WERI-Rb-1 (cell line): ENCODE measurements at regions not wholly inside any gene's neighbourhood (a gene's known extent, or its start where the extent isn't known, plus 50 kb on each side); places are given as distances from the start of the nearest gene placed in this dataset.

Experiments used
- DNase-seq: peaks from one replicate; pipeline ENCODE4 v3.0.0-alpha.2; 2020
- H3K27ac ChIP-seq: fragments of 250-450 bp; sonication (Bioruptor Pico); 2 replicates; pipeline ENCODE4 v1.5.1; 2020; ENCODE audit warnings: mild to moderate bottlenecking, moderate library complexity
- H3K27me3 ChIP-seq: fragments of 250-450 bp; sonication (Bioruptor Pico); 2 replicates; pipeline ENCODE4 v1.5.1; 2021; ENCODE audit warnings: mild to moderate bottlenecking, low read depth, moderate library complexity; ENCODE audit not compliant: insufficient read depth, severe bottlenecking
- H3K36me3 ChIP-seq: fragments of 250-450 bp; sonication (Bioruptor Pico); 2 replicates; pipeline ENCODE4 v1.5.1; 2020; ENCODE audit warnings: mild to moderate bottlenecking, moderate library complexity
- H3K4me3 ChIP-seq: 2 replicates; pipeline ENCODE4 v1.5.1; 2011; ENCODE audit warnings: low read depth, mild to moderate bottlenecking, control low read depth, low read length
- H3K9me3 ChIP-seq: fragments of 250-450 bp; sonication (Bioruptor Pico); 2 replicates; pipeline ENCODE4 v1.5.1; 2021; ENCODE audit warnings: mild to moderate bottlenecking, moderate library complexity; ENCODE audit not compliant: severe bottlenecking
- CTCF ChIP-seq: IDR thresholded peaks from 2 replicates; pipeline ENCODE4 v1.5.1; 2011; ENCODE audit warnings: low read depth, mild to moderate bottlenecking, control low read depth, inconsistent platforms, low read length

GRCh38 chr5:58183786-58184085 is 276.1 kb downstream of the PLK2 start:
- Histone ChIP-seq H3K36me3 (no peaks in the 10 kb centered on the region), H3K27ac (no peak overlapping the region), H3K27me3 (no peaks in the 10 kb centered on the region), H3K9me3 (no peaks in the 10 kb centered on the region), H3K4me3 (no peak overlapping the region)
- DNase-seq: no peak
- TF ChIP-seq CTCF: no peak

- DNase-seq: no peak
- H3K27ac ChIP-seq: no peak overlapping the region
- TF ChIP-seq CTCF: no peak
- H3K36me3 ChIP-seq: no peaks in the 10 kb centered on the region
- H3K4me3 ChIP-seq: no peak overlapping the region
- H3K27me3 ChIP-seq: no peaks in the 10 kb centered on the region
- H3K9me3 ChIP-seq: no peaks in the 10 kb centered on the region
Observed at GRCh38 chr5:58183078-58183785, 276.7 kb downstream of the PLK2 start.

GRCh38 chr5:58182287-58182841 is 277.5 kb downstream of the PLK2 start:
- no peak for TF ChIP-seq CTCF
- Histone ChIP-seq H3K27ac (no peak overlapping the region), H3K36me3 (no peaks in the 10 kb centered on the region), H3K27me3 (no peaks in the 10 kb centered on the region), H3K4me3 (no peak overlapping the region), H3K9me3 (no peaks in the 10 kb centered on the region)
- no peak for DNase-seq

- Histone ChIP-seq H3K27me3 (no peaks in the 10 kb centered on the region), H3K4me3 (no peak overlapping the region), H3K36me3 (no peaks in the 10 kb centered on the region), H3K27ac (no peak overlapping the region), H3K9me3 (no peaks in the 10 kb centered on the region)
- no peak for DNase-seq
- no peak for TF ChIP-seq CTCF
Observed at GRCh38 chr5:58181578-58182286, 278.2 kb downstream of the PLK2 start.

- no peak for DNase-seq
- H3K27ac ChIP-seq: no peak overlapping the region
- H3K9me3 ChIP-seq: no peaks in the 10 kb centered on the region
- no peak for TF ChIP-seq CTCF
- H3K27me3 ChIP-seq: no peaks in the 10 kb centered on the region
- H3K4me3 ChIP-seq: no peak overlapping the region
- H3K36me3 ChIP-seq: no peaks in the 10 kb centered on the region
Observed at GRCh38 chr5:58172946-58173345, 286.9 kb downstream of the PLK2 start.
